NCI-H1092 (cell line): ENCODE measurements at regions not wholly inside any gene's neighbourhood (a gene's known extent, or its start where the extent isn't known, plus 50 kb on each side); places are given as distances from the start of the nearest gene placed in this dataset.
"Not testable (repeated sequence)": the region's sequence is repeated elsewhere in the genome, so short reads cannot be mapped to it uniquely, and the experiment has no call there.

Source experiments
- DNase-seq: peaks from one replicate; lab custom pipeline; 2025; lab: John Stamatoyannopoulos, UW

GRCh38 chr4:19030536-19030935, 1009.0 kb upstream of the LCORL start:
- DNase-seq: no peak

GRCh38 chr4:19030048-19030447, 1008.5 kb upstream of the LCORL start:
- no peak for DNase-seq

GRCh38 chr4:19026281-19026680, 1004.7 kb upstream of the LCORL start:
- no peak for DNase-seq

GRCh38 chr4:19025031-19025430, 1003.5 kb upstream of the LCORL start:
- no peak for DNase-seq

- DNase-seq: no peak
Measured at GRCh38 chr4:19024047-19024446, 1002.5 kb upstream of the LCORL start.

GRCh38 chr4:19021617-19022016, 1000.1 kb upstream of the LCORL start:
- no peak for DNase-seq

- DNase-seq: not testable (repeated sequence)
Measured at GRCh38 chr4:19016550-19016949, 995.0 kb upstream of the LCORL start.

- no peak for DNase-seq
Measured at GRCh38 chr4:19014594-19014993, 993.0 kb upstream of the LCORL start.

- no peak for DNase-seq
Measured at GRCh38 chr4:19010761-19011160, 989.2 kb upstream of the LCORL start.

- no peak for DNase-seq
Measured at GRCh38 chr4:19009881-19010280, 988.3 kb upstream of the LCORL start.

GRCh38 chr4:19005211-19005610, 983.7 kb upstream of the LCORL start:
- no peak for DNase-seq

- DNase-seq: no peak
Measured at GRCh38 chr4:19002170-19002569, 980.6 kb upstream of the LCORL start.

- no peak for DNase-seq
Measured at GRCh38 chr4:18999595-18999994, 978.0 kb upstream of the LCORL start.

GRCh38 chr4:18981234-18981615, 959.7 kb upstream of the LCORL start:
- DNase-seq: no peak

GRCh38 chr4:18980516-18981233, 959.1 kb upstream of the LCORL start:
- no peak for DNase-seq

GRCh38 chr4:18976884-18977283, 955.3 kb upstream of the LCORL start:
- DNase-seq: no peak

GRCh38 chr4:18975916-18976808, 954.6 kb upstream of the LCORL start:
- DNase-seq: no peak

- DNase-seq: no peak
Measured at GRCh38 chr4:18973296-18973695, 951.7 kb upstream of the LCORL start.

GRCh38 chr4:18961879-18962278, 940.3 kb upstream of the LCORL start:
- DNase-seq: no peak

GRCh38 chr4:18961266-18961665, 939.7 kb upstream of the LCORL start:
- DNase-seq: no peak

GRCh38 chr4:18957716-18958115, 936.2 kb upstream of the LCORL start:
- DNase-seq: no peak

GRCh38 chr4:18954538-18954937, 933.0 kb upstream of the LCORL start:
- DNase-seq: no peak

- no peak for DNase-seq
Measured at GRCh38 chr4:18953613-18954012, 932.1 kb upstream of the LCORL start.
